PFSK-1 (cell line): ENCODE measurements at regions not wholly inside any gene's neighbourhood (a gene's known extent, or its start where the extent isn't known, plus 50 kb on each side); places are given as distances from the start of the nearest gene placed in this dataset.

Source experiments
- POLR2AphosphoS5 ChIP-seq: IDR thresholded peaks from 2 replicates; pipeline ENCODE4 v1.6.1; 2012; ENCODE audit warnings: low read depth, mild to moderate bottlenecking, control low read depth, low read length, moderate library complexity
- REST ChIP-seq, 2 experiments: IDR thresholded peaks; 2 replicates each; pipeline versions ENCODE4 v1.6.1 to v1.8.0; 2011 to 2012; ENCODE audit warnings: low read depth in 2 of 2, low read length in 2 of 2, control low read depth in 1 of 2, inconsistent platforms in 1 of 2, mild to moderate bottlenecking in 1 of 2, moderate library complexity in 1 of 2; ENCODE audit not compliant: insufficient read depth in 1 of 2
- SIN3A ChIP-seq: IDR thresholded peaks from 2 replicates; pipeline ENCODE4 v1.6.1; 2012; ENCODE audit warnings: mild to moderate bottlenecking, low read length, moderate library complexity, borderline replicate concordance; ENCODE audit not compliant: insufficient read depth
- TAF1 ChIP-seq: IDR thresholded peaks from 2 replicates; pipeline ENCODE4 v1.6.1; 2012; ENCODE audit warnings: low read length, control low read depth, borderline replicate concordance; ENCODE audit not compliant: insufficient read depth

GRCh38 chr10:118430190-118430589, 88.1 kb upstream of the FAM204A start:
- no peak for TF ChIP-seq TAF1
- no peak for TF ChIP-seq REST (IDR thresholded peaks at IDR 0.05; ENCODE audit: insufficient read depth in 1 of 2, low read depth in 2 of 2, low read length in 2 of 2)
- TF ChIP-seq POLR2AphosphoS5, result no peak
- TF ChIP-seq SIN3A, result no peak
